Cardiac muscle cell (in vitro differentiated cells and primary cell): ENCODE measurements at regions not wholly inside any gene's neighbourhood (a gene's known extent, or its start where the extent isn't known, plus 50 kb on each side); places are given as distances from the start of the nearest gene placed in this dataset.

Experiments
- DNase-seq, 2 donors: peaks; one replicate each; pipeline versions ENCODE4 v3.0.0 to v3.0.0-alpha.2; 2010 to 2017; ENCODE audit warnings: low read depth in 1 of 2, low spot score in 1 of 2
- H3K27ac ChIP-seq: fragments of 200-600 bp; sonication (generic); 2 replicates; pipeline ENCODE4 v1.5.1; 2016
- H3K27me3 ChIP-seq: fragments of 200-600 bp; sonication (generic); 2 replicates; pipeline ENCODE4 v1.6.0; 2016; ENCODE audit warnings: control low read depth
- H3K36me3 ChIP-seq: fragments of 200-600 bp; sonication (generic); 2 replicates; pipeline ENCODE4 v1.5.1; 2016; ENCODE audit warnings: control low read depth
- H3K4me1 ChIP-seq: fragments of 200-600 bp; sonication (generic); 2 replicates; pipeline ENCODE4 v1.8.1; 2017; ENCODE audit warnings: low read depth, mild to moderate bottlenecking, mixed run types
- H3K4me3 ChIP-seq: fragments of 200-600 bp; sonication (generic); 2 replicates; pipeline ENCODE4 v1.5.1; 2016; ENCODE audit warnings: mild to moderate bottlenecking
- H3K9me3 ChIP-seq: fragments of 200-600 bp; sonication (generic); 2 replicates; pipeline ENCODE4 v1.5.1; 2017; ENCODE audit warnings: low read depth, mild to moderate bottlenecking, control low read depth
- CTCF ChIP-seq: IDR thresholded peaks from 2 replicates; pipeline ENCODE4 v1.5.1; 2012; ENCODE audit warnings: low read depth, mild to moderate bottlenecking, low read length

GRCh38 chr11:92492372-92492771 lies 267.8 kb downstream of the FAT3 start:
- H3K4me1 ChIP-seq: no peaks in the 10 kb centered on the region
- H3K4me3 ChIP-seq: no peak overlapping the region
- H3K9me3 ChIP-seq: no peaks in the 10 kb centered on the region
- no peak for TF ChIP-seq CTCF
- H3K27me3 ChIP-seq: no peaks in the 10 kb centered on the region
- no peaks in the 10 kb centered on the region for H3K36me3 ChIP-seq
- DNase-seq: no peak
- no peak overlapping the region for H3K27ac ChIP-seq

- TF ChIP-seq CTCF: no peak
- Histone ChIP-seq H3K36me3 (no peaks in the 10 kb centered on the region), H3K4me1 (no peaks in the 10 kb centered on the region), H3K27ac (no peak overlapping the region), H3K9me3 (no peaks in the 10 kb centered on the region), H3K27me3 (no peaks in the 10 kb centered on the region), H3K4me3 (no peak overlapping the region)
- DNase-seq: no peak
Observed at GRCh38 chr11:92495107-92495793, 270.6 kb downstream of the FAT3 start.

GRCh38 chr11:92500453-92500852 lies 275.8 kb downstream of the FAT3 start:
- DNase-seq: no peak
- no peak overlapping the region for H3K27ac ChIP-seq
- H3K4me1 ChIP-seq: no peaks in the 10 kb centered on the region
- H3K36me3 ChIP-seq: no peaks in the 10 kb centered on the region
- no peaks in the 10 kb centered on the region for H3K9me3 ChIP-seq
- no peaks in the 10 kb centered on the region for H3K27me3 ChIP-seq
- no peak for TF ChIP-seq CTCF
- H3K4me3 ChIP-seq: no peak overlapping the region

- H3K9me3 ChIP-seq: no peaks in the 10 kb centered on the region
- no peak overlapping the region for H3K4me3 ChIP-seq
- H3K27me3 ChIP-seq: no peaks in the 10 kb centered on the region
- no peak overlapping the region for H3K27ac ChIP-seq
- H3K4me1 ChIP-seq: no peaks in the 10 kb centered on the region
- no peak for DNase-seq
- no peaks in the 10 kb centered on the region for H3K36me3 ChIP-seq
- TF ChIP-seq CTCF: no peak
Observed at GRCh38 chr11:92501066-92501739, 276.6 kb downstream of the FAT3 start.

GRCh38 chr11:92504004-92504403 lies 279.4 kb downstream of the FAT3 start:
- no peaks in the 10 kb centered on the region for H3K9me3 ChIP-seq
- no peak overlapping the region for H3K4me3 ChIP-seq
- H3K27ac ChIP-seq: no peak overlapping the region
- no peak for TF ChIP-seq CTCF
- no peak for DNase-seq
- no peaks in the 10 kb centered on the region for H3K36me3 ChIP-seq
- no peaks in the 10 kb centered on the region for H3K4me1 ChIP-seq
- H3K27me3 ChIP-seq: no peaks in the 10 kb centered on the region
